Thyroid gland (tissue), 4 donors: ENCODE measurements at regions not wholly inside any gene's neighbourhood (a gene's known extent, or its start where the extent isn't known, plus 50 kb on each side); places are given as distances from the start of the nearest gene placed in this dataset.
A peak's percentile ranks its signal among the peaks of the same experiment; 100 is the strongest.
"Not testable (repeated sequence)": the region's sequence is repeated elsewhere in the genome, so short reads cannot be mapped to it uniquely, and the experiment has no call there.

Source experiments
- DNase-seq, 2 donors: peaks; one replicate each; pipeline ENCODE4 v3.0.0-alpha.2; 2019
- H3K27ac ChIP-seq, 3 donors: fragments of 200-600 bp; sonication (generic); 1 replicate in 2 of 3; 2 replicates in 1 of 3; pipeline ENCODE4 v1.5.1; 2016 to 2019; ENCODE audit warnings: mild to moderate bottlenecking in 1 of 3, moderate library complexity in 1 of 3
- H3K27me3 ChIP-seq: fragments of 200-600 bp; sonication (generic); one replicate; pipeline ENCODE4 v1.5.1; 2019
- H3K36me3 ChIP-seq, 2 donors: fragments of 200-600 bp; sonication (generic); one replicate each; pipeline ENCODE4 v1.5.1; 2016 to 2019
- H3K4me1 ChIP-seq, 2 donors: fragments of 200-600 bp; sonication (generic); one replicate each; pipeline ENCODE4 v1.5.1; 2017 to 2019
- H3K4me3 ChIP-seq, 3 donors: fragments of 200-600 bp; sonication (generic); replicated peaks in 1 of 3; 1 replicate in 2 of 3; 2 replicates in 1 of 3; pipeline ENCODE4 v1.5.1; 2016; ENCODE audit warnings: mild to moderate bottlenecking in 1 of 3
- H3K9me3 ChIP-seq: fragments of 200-600 bp; sonication (generic); one replicate; pipeline ENCODE4 v1.5.1; 2017
- POLR2A ChIP-seq, 2 donors: fragments of 450-650 bp; IDR thresholded peaks; one replicate each; pipeline ENCODE4 v1.6.1; 2017; ENCODE audit warnings: antibody characterized with exemption in 2 of 2, mild to moderate bottlenecking in 2 of 2, moderate library complexity in 1 of 2
- WGBS, 2 donors: methylation state at CpG; one replicate each; pipeline ENCODE4 v1.1.5; 2017; 5-methylcytosine and 5-hydroxymethylcytosine counted together
- intact Hi-C: fragments of 100-400 bp; cut with DNase I; formaldehyde crosslinking; loops from one replicate; pipeline ENCODE4 v1.15.1; 2023
- TF ChIP-seq, protein P1 (sequence below), 6 experiments: fragments of 200-600 bp in 3 of 6; fragments of 450-650 bp in 3 of 6; sonication (generic) in 3 of 6; IDR thresholded peaks; one replicate each; pipeline ENCODE4 v1.5.1; 2016 to 2019; ENCODE audit warnings: antibody characterized with exemption in 6 of 6, mild to moderate bottlenecking in 2 of 6, inconsistent platforms in 1 of 6, moderate library complexity in 1 of 6

- H3K4me1 ChIP-seq, result no peaks in the 10 kb centered on the region
- no peak overlapping the region for H3K27ac ChIP-seq
- no peaks in the 10 kb centered on the region for H3K36me3 ChIP-seq
- H3K4me3 ChIP-seq, result no peak overlapping the region
- DNase-seq, result peak in 1 of 2 donors; percentile 4
- intact Hi-C loops, result no loop called here
- 59 to 69% methylated on average over 5 of the region's 5 CpGs for WGBS, 2 donors
- H3K9me3 ChIP-seq, result no peaks in the 10 kb centered on the region
- TF ChIP-seq, protein P1, sequence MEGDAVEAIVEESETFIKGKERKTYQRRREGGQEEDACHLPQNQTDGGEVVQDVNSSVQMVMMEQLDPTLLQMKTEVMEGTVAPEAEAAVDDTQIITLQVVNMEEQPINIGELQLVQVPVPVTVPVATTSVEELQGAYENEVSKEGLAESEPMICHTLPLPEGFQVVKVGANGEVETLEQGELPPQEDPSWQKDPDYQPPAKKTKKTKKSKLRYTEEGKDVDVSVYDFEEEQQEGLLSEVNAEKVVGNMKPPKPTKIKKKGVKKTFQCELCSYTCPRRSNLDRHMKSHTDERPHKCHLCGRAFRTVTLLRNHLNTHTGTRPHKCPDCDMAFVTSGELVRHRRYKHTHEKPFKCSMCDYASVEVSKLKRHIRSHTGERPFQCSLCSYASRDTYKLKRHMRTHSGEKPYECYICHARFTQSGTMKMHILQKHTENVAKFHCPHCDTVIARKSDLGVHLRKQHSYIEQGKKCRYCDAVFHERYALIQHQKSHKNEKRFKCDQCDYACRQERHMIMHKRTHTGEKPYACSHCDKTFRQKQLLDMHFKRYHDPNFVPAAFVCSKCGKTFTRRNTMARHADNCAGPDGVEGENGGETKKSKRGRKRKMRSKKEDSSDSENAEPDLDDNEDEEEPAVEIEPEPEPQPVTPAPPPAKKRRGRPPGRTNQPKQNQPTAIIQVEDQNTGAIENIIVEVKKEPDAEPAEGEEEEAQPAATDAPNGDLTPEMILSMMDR (IDR thresholded peaks at IDR 0.05), result no peak
- TF ChIP-seq POLR2A (IDR thresholded peaks at IDR 0.05), result no peak
- no peaks in the 10 kb centered on the region for H3K27me3 ChIP-seq
Measured at GRCh38 chr2:59236723-59237122, 995.6 kb upstream of the FANCL start.

DNA sequence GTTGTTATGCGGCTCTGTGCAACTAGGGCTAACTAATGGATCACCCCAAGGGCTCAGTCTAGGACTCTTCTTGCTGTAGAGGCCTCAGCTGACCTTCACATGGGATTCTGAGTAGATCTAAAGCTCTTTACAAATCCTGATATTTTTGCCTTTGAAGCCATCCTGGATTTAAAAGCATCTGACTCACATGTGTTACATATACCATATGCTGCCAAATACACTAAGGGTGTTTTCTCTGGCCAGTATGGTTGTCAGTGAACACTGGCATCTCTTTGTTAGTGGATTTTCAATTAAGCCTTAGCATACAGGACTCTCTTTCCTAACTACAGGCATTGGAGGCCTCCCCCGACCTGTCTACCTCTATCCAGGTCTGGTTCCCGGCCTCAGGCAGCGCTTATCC is 992.8 kb upstream of the FANCL start:
- H3K4me1 ChIP-seq, result no peaks in the 10 kb centered on the region
- WGBS, 2 donors, result 93 to 99% methylated on average over 4 of the region's 4 CpGs
- TF ChIP-seq, protein P1 (IDR thresholded peaks at IDR 0.05), result no peak
- TF ChIP-seq POLR2A (IDR thresholded peaks at IDR 0.05), result no peak
- no peaks in the 10 kb centered on the region for H3K9me3 ChIP-seq
- no peak overlapping the region for H3K27ac ChIP-seq
- intact Hi-C loops, result no loop called here
- DNase-seq, result no peak
- H3K4me3 ChIP-seq, result no peak overlapping the region
- no peaks in the 10 kb centered on the region for H3K36me3 ChIP-seq
- no peaks in the 10 kb centered on the region for H3K27me3 ChIP-seq

DNA sequence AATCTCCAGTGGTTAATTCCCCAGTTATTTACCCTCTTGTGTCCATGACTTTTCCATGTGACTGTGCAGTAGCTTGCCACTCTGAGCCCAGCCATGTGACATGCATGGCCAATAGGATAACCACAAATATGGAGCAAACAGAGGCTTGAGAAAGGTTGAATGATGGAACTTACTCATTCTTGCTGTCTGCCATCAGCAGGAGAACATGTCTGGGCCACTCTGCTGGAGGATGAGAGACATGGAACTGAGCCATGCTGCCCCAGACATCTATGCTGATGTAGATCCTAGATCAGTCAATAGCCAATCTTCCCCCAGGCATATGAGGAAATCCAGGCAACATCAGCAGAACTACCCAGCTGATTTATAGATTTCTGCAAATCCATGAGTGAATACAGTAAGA is 992.3 kb upstream of the FANCL start:
- Histone ChIP-seq H3K36me3 (no peaks in the 10 kb centered on the region), H3K4me3 (no peak overlapping the region), H3K9me3 (no peaks in the 10 kb centered on the region), H3K4me1 (no peaks in the 10 kb centered on the region), H3K27ac (no peak overlapping the region), H3K27me3 (no peaks in the 10 kb centered on the region)
- TF ChIP-seq, protein P1 (IDR thresholded peaks at IDR 0.05), result no peak
- no peak for TF ChIP-seq POLR2A (IDR thresholded peaks at IDR 0.05)
- no peak for DNase-seq
- intact Hi-C loops, result no loop called here

DNA sequence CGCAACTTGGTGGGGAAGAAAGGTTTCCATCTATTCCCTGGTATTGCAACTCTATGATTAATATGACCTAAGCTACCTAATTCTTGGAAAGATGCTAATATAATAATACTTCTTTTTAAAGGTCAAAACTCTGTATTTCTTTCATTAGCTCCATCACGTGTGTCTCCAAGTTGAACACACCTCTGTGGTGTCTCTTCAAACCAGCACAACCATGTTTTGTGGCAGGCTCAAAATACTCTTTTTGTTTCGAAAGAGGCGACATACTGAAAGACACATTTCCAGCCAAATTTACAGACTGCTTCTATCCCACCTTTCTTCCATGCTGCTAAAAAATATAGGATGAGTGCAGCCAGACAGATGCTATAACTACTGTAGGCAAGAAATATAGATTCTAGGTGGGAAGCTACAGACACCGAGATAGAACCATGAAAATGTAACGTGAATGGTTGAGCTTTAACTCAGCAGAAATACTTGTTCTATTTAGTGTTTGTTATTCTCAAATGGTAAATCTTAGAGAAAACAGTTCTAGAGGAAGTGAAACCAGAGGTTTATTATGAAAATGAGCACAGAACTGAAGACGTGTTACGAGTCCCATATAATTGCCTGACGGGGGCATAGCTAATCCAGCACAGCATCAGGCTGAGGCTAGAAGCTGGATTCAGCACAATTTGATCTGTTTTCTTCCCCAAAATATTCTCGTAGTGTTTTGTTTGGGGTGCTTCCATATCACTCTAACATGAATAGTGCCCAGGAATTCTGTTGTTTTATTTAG is 991.5 kb upstream of the FANCL start:
- WGBS, 2 donors, result 83 to 89% methylated on average over 10 of the region's 10 CpGs
- Histone ChIP-seq H3K27me3 (no peaks in the 10 kb centered on the region), H3K9me3 (no peaks in the 10 kb centered on the region), H3K4me3 (no peak overlapping the region), H3K27ac (no peak overlapping the region), H3K4me1 (no peaks in the 10 kb centered on the region), H3K36me3 (no peaks in the 10 kb centered on the region)
- no peak for DNase-seq
- TF ChIP-seq, protein P1 (IDR thresholded peaks at IDR 0.05), result no peak
- TF ChIP-seq POLR2A (IDR thresholded peaks at IDR 0.05), result no peak
- intact Hi-C loops, result no loop called here

DNA sequence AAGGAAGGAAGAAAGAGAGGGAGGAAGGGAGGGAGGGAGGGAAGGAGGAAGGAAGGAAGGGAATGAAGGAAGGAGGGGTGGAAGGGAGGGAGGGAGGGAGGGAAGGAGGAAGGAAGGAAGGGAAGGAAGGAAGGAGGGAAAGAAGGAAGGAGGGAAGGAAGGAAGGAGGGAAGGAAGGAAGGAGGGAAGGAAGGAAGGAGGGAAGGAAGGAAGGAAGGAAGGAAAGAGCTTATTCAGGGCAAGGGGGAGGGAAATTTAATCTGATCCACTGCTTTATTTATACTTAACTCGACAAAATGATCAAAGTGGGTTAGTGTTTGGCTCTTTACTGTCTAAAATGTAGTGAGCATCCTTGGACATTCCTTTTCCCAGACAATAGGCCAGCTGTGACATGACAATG is 985.2 kb upstream of the FANCL start:
- 80 to 85% methylated on average over 1 of the region's 1 CpG for WGBS, 2 donors
- H3K4me3 ChIP-seq, intact Hi-C loops: not testable (repeated sequence)

More for the DNA sequence above, 985.2 kb upstream of the FANCL start:
- H3K9me3 ChIP-seq, H3K4me1 ChIP-seq, H3K27ac ChIP-seq, H3K36me3 ChIP-seq, H3K27me3 ChIP-seq, DNase-seq: not testable (repeated sequence)
